GM21786 (cell line): ENCODE measurements at regions not wholly inside any gene's neighbourhood (a gene's known extent, or its start where the extent isn't known, plus 50 kb on each side); places are given as distances from the start of the nearest gene placed in this dataset.

Source experiments
- ATAC-seq: cut with Tn5 transposase; IDR thresholded peaks from one replicate; pipeline ENCODE4 v1.9.1; 2021; ENCODE audit not compliant: unreplicated experiment

GRCh38 chr2:23200068-23200786 lies 184.8 kb upstream of the KLHL29 start:
- no peak for ATAC-seq

- ATAC-seq = no peak
Observed at GRCh38 chr2:23200787-23201114, 184.2 kb upstream of the KLHL29 start.

- ATAC-seq = no peak
Observed at GRCh38 chr2:23203383-23203782, 181.6 kb upstream of the KLHL29 start.

GRCh38 chr2:23204685-23205242 lies 180.2 kb upstream of the KLHL29 start:
- ATAC-seq = no peak

- ATAC-seq = no peak
Observed at GRCh38 chr2:23206650-23207049, 178.3 kb upstream of the KLHL29 start.

GRCh38 chr2:23207871-23208270 lies 177.1 kb upstream of the KLHL29 start:
- ATAC-seq = no peak

- no peak for ATAC-seq
Observed at GRCh38 chr2:23208339-23208738, 176.6 kb upstream of the KLHL29 start.

- ATAC-seq = no peak
Observed at GRCh38 chr2:23209059-23209458, 175.9 kb upstream of the KLHL29 start.

GRCh38 chr2:23211987-23212583 lies 172.9 kb upstream of the KLHL29 start:
- no peak for ATAC-seq

- no peak for ATAC-seq
Observed at GRCh38 chr2:23213196-23213595, 171.8 kb upstream of the KLHL29 start.

GRCh38 chr2:23215016-23215415 lies 170.0 kb upstream of the KLHL29 start:
- no peak for ATAC-seq

- no peak for ATAC-seq
Observed at GRCh38 chr2:23219666-23220065, 165.3 kb upstream of the KLHL29 start.

- ATAC-seq = no peak
Observed at GRCh38 chr2:23220513-23221094, 164.4 kb upstream of the KLHL29 start.

GRCh38 chr2:23221236-23221635 lies 163.7 kb upstream of the KLHL29 start:
- no peak for ATAC-seq

GRCh38 chr2:23221901-23222300 lies 163.1 kb upstream of the KLHL29 start:
- ATAC-seq = no peak

GRCh38 chr2:23230885-23231284 lies 154.1 kb upstream of the KLHL29 start:
- ATAC-seq = no peak

GRCh38 chr2:23231865-23232264 lies 153.1 kb upstream of the KLHL29 start:
- ATAC-seq = no peak

GRCh38 chr2:23235292-23235691 lies 149.7 kb upstream of the KLHL29 start:
- ATAC-seq = no peak

GRCh38 chr2:23235736-23236135 lies 149.2 kb upstream of the KLHL29 start:
- ATAC-seq = no peak

- no peak for ATAC-seq
Observed at GRCh38 chr2:23237147-23237546, 147.8 kb upstream of the KLHL29 start.

GRCh38 chr2:23238011-23238657 lies 146.8 kb upstream of the KLHL29 start:
- ATAC-seq = no peak

- no peak for ATAC-seq
Observed at GRCh38 chr2:23239374-23239773, 145.6 kb upstream of the KLHL29 start.
